HUDEP-2 (cell line): ENCODE measurements at regions not wholly inside any gene's neighbourhood (a gene's known extent, or its start where the extent isn't known, plus 50 kb on each side); places are given as distances from the start of the nearest gene placed in this dataset.
A peak's percentile ranks its signal among the peaks of the same experiment; 100 is the strongest.
"Not testable (repeated sequence)": the region's sequence is repeated elsewhere in the genome, so short reads cannot be mapped to it uniquely, and the experiment has no call there.

Experiments used
- DNase-seq, 76 experiments: peaks; one replicate each; lab custom pipeline; 2025; ENCODE audit not compliant: unreplicated experiment in 76 of 76; lab: John Stamatoyannopoulos, UW

DNA sequence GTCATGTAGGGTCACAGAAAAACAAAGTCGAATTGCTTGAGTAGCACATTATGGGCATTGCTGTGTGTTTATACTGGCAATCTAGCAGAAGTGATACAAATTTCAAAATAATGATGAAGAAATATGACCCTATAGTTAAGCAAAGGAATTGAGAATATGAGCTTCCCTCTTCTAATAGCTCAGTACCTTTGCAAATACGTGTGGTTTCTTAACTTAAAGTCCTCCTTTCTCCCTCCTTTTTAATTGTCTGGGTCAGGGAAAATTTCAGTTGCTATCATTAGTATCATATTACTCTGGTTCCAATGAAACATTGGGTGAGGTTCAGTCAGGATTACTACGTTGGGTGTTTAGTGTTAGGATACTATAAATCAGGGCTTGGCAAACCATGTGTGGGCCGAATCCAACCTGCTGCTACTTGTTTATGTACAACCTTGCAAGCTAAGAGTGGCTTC, 166.8 kb upstream of the CARMIL1 start:
- no peak for DNase-seq

- DNase-seq, result no peak
Observed at GRCh38 chr6:25113436-25113835, 165.7 kb upstream of the CARMIL1 start.

- DNase-seq, result no peak
Observed at GRCh38 chr6:25118038-25118437, 161.1 kb upstream of the CARMIL1 start.

DNA sequence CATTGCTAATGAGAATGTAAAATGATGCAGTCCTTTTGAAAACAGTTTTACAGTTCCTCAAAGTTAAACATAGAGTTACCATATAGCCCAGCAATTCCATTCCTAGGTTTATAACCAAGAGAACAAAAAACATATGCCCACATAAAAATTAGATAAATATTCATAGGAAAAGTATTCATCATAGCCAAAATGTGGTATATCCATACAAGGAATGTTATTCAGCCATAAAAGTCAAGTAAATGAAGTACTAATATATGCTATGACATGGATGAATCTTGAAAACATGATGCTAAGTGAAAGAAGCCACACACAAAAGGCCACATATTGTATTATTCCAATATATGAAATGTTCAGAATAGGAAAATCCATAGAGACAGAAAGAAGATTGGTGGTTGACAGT, 158.0 kb upstream of the CARMIL1 start:
- no peak for DNase-seq

DNA sequence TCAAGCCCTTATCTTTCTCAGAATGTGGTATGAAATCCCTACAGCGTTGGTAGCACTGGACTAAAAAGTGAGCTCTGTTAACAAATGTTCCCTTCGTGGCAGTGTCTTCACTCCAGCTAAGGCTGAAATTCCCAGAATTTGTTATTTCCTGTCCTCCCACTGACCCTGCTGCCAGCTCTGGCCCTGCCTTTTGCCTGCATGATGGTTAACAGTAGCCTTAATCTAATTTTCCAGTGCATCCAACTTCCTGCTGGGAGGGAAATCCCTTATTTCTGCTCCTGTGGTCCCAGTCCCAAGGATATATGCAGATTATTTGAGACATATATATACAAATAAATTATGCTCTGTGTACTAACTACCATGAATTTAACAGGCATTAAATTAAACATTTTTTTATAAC, 157.2 kb upstream of the CARMIL1 start:
- no peak for DNase-seq

DNA sequence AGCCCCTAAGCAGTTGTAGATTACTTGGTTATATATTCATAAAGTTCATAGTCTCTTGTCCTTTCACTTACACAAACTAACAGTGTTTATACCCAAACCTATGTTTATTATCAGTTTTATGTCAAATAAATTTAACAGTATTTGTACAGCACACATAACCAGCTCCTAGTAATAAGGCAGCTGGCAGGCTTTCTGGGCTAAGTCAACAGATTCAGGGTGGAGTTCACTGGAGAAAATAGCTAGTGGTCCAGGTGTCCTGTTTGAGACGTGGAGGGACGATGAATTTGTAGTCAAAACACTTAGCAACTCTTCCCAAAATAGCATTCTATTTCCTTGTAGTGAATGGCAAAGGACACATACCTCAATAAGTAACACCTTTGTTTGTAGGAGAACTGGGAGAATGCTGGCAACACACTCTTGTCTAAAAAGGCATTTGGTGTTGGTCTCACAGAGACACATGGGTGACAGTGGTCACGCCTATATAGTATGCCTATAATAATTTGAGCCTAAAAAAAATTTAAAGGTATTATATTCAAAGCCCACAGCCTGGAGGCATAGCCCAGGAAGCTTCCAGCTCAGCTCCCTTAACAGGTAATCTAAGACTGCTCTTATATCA, 156.4 kb upstream of the CARMIL1 start:
- DNase-seq, result no peak

- DNase-seq, result no peak
Observed at GRCh38 chr6:25124216-25124715, 154.9 kb upstream of the CARMIL1 start.

- no peak for DNase-seq
Observed at GRCh38 chr6:25125736-25126135, 153.4 kb upstream of the CARMIL1 start.

GRCh38 chr6:25127076-25127837, 151.9 kb upstream of the CARMIL1 start:
- DNase-seq, result no peak

DNA sequence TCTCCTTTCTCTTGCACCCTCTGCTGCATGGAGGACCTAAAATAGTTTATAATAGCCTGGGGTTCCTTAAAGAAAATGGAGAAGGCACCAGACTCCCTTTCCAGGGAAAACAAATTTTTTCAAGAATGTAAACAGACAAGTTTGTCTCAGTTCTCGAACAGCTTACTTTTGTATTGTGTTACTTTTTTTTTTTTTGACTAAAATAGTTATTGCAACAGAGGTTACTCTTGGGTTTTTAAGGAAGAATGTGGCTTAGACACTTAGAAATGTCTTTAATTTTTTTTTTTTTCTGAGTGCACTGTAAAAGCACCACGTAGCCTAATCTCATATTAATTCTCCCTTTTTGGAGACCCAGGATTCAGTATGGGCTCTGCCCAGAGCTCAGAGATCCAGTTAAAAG, 148.7 kb upstream of the CARMIL1 start:
- DNase-seq, result no peak

- no peak for DNase-seq
Observed at GRCh38 chr6:25132934-25133333, 146.2 kb upstream of the CARMIL1 start.

GRCh38 chr6:25133568-25133967, 145.6 kb upstream of the CARMIL1 start:
- no peak for DNase-seq

DNA sequence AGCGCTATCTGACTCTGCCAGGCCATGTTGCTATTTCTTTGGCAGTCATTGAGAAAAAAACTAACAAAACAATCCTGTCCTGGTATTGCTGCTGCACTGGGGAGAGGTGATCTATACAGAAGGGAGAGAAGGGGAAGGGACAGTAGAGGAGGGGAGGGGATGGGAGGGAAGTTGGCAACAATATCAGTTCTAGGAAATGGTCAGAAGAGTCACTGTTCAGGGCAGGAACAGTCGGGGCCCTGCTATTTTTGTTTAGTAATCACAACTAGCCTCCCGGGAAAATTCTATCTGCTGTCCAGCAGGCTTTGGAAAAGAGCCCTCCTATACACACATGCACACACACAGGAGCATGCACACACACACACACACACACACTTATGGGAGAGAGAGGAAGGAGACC, 142.3 kb upstream of the CARMIL1 start:
- DNase-seq, result peak in 14 of 76 experiments; percentile 2 to 48 (median 22)

- DNase-seq, result peak in 10 of 76 experiments; percentile 4 to 62 (median 25)
Observed at GRCh38 chr6:25137480-25137879, 141.7 kb upstream of the CARMIL1 start.

GRCh38 chr6:25137916-25138232, 141.3 kb upstream of the CARMIL1 start:
- DNase-seq, result peak in 1 of 76 experiments; percentile 37

DNA sequence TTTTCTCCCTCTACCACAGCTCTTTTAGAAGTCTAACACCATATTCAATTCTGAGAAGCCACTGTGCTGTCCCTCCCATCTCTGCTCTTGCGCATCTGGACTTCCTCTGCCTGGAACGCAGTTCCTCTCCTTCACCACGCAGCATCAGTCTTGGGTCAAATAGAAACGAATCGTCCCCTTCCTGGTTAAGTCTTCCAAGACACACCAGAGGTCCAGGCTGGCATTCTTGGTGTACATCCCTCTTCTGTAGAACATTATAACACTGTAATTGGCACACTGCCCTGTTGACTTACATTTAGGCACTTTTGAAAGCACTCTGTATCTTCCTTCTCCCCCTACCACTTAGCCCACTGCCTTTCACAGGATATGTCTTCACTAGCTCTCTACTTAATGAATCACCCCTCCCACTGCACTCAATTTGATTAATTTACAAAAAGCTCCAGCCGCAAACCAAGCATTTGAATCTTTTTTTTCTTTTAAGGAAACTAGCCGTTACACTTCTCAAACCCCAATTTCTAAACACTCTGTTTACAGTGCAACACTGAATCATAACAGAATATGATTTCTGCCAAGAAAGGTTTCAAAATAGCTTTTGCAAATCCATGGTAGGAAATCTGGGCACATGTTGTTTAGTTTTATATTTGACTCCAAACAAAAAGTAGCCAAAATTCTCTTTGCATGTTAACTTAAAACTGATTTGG, 140.8 kb upstream of the CARMIL1 start:
- peak in 70 of 76 experiments; percentile 17 to 81 (median 54) for DNase-seq

GRCh38 chr6:25138934-25139415, 140.2 kb upstream of the CARMIL1 start:
- DNase-seq, result peak in 2 of 76 experiments; percentile 25 to 37

- DNase-seq, result not testable (repeated sequence)
Observed at GRCh38 chr6:25139608-25140007, 139.6 kb upstream of the CARMIL1 start.

GRCh38 chr6:25142506-25142905, 136.7 kb upstream of the CARMIL1 start:
- no peak for DNase-seq

- DNase-seq, result no peak
Observed at GRCh38 chr6:25144919-25145318, 134.3 kb upstream of the CARMIL1 start.

- no peak for DNase-seq
Observed at GRCh38 chr6:25147223-25147622, 132.0 kb upstream of the CARMIL1 start.
